GM19452 (cell line): ENCODE measurements at regions not wholly inside any gene's neighbourhood (a gene's known extent, or its start where the extent isn't known, plus 50 kb on each side); places are given as distances from the start of the nearest gene placed in this dataset.

Source experiments
- ATAC-seq: cut with Tn5 transposase; IDR thresholded peaks from one replicate; pipeline ENCODE4 v1.9.1; 2021; ENCODE audit not compliant: unreplicated experiment

- ATAC-seq: no peak
Measured at GRCh38 chr22:47561115-47561675, 798.7 kb downstream of the TBC1D22A start.

- no peak for ATAC-seq
Measured at GRCh38 chr22:47558828-47559700, 796.6 kb downstream of the TBC1D22A start.

- no peak for ATAC-seq
Measured at GRCh38 chr22:47556473-47556872, 794.0 kb downstream of the TBC1D22A start.

- ATAC-seq: no peak
Measured at GRCh38 chr22:47553436-47553835, 791.0 kb downstream of the TBC1D22A start.

GRCh38 chr22:47552541-47553205 lies 790.2 kb downstream of the TBC1D22A start:
- ATAC-seq: no peak

- no peak for ATAC-seq
Measured at GRCh38 chr22:47552024-47552423, 789.6 kb downstream of the TBC1D22A start.

GRCh38 chr22:47551431-47551775 lies 789.0 kb downstream of the TBC1D22A start:
- no peak for ATAC-seq

- no peak for ATAC-seq
Measured at GRCh38 chr22:47550524-47551430, 788.3 kb downstream of the TBC1D22A start.

GRCh38 chr22:47549741-47550340 lies 787.4 kb downstream of the TBC1D22A start:
- no peak for ATAC-seq

- ATAC-seq: no peak
Measured at GRCh38 chr22:47548953-47549740, 786.7 kb downstream of the TBC1D22A start.

- ATAC-seq: no peak
Measured at GRCh38 chr22:47547881-47548650, 785.6 kb downstream of the TBC1D22A start.

GRCh38 chr22:47547239-47547661 lies 784.8 kb downstream of the TBC1D22A start:
- no peak for ATAC-seq

GRCh38 chr22:47544696-47545095 lies 782.2 kb downstream of the TBC1D22A start:
- ATAC-seq: no peak

GRCh38 chr22:47543447-47543846 lies 781.0 kb downstream of the TBC1D22A start:
- no peak for ATAC-seq

GRCh38 chr22:47540011-47540410 lies 777.6 kb downstream of the TBC1D22A start:
- ATAC-seq: no peak

- ATAC-seq: no peak
Measured at GRCh38 chr22:47539374-47539773, 776.9 kb downstream of the TBC1D22A start.

GRCh38 chr22:47535681-47536080 lies 773.2 kb downstream of the TBC1D22A start:
- no peak for ATAC-seq

GRCh38 chr22:47534804-47535410 lies 772.5 kb downstream of the TBC1D22A start:
- ATAC-seq: no peak
